Heart left ventricle (tissue), 16 donors: ENCODE measurements at regions not wholly inside any gene's neighbourhood (a gene's known extent, or its start where the extent isn't known, plus 50 kb on each side); places are given as distances from the start of the nearest gene placed in this dataset.

Experiments used
- ATAC-seq, 4 donors: fragments of 200-7000 bp; cut with Tn5 transposase; one replicate each; pipeline ENCODE4 v1.9.1; 2020 to 2022; ENCODE audit warnings: moderate library complexity in 4 of 4, mild to moderate bottlenecking in 3 of 4, moderate number of reproducible peaks in 1 of 4
- DNase-seq, 5 donors: peaks; one replicate each; pipeline ENCODE4 v3.0.0-alpha.2; 2020
- H3K27ac ChIP-seq, 12 donors: fragments of 200-600 bp; sonication (generic) in 4 of 12; one replicate each; pipeline versions ENCODE4 v1.5.0 to v1.8.0; 2016 to 2022; ENCODE audit warnings: mild to moderate bottlenecking in 2 of 12
- H3K27me3 ChIP-seq, 9 donors: fragments of 200-600 bp; sonication (generic) in 2 of 9; one replicate each; pipeline versions ENCODE4 v1.5.1 to v1.8.0; 2016 to 2022; ENCODE audit warnings: mild to moderate bottlenecking in 3 of 9
- H3K36me3 ChIP-seq, 9 donors: fragments of 200-600 bp; sonication (generic) in 2 of 9; one replicate each; pipeline versions ENCODE4 v1.5.0 to v1.8.0; 2018 to 2022; ENCODE audit warnings: mild to moderate bottlenecking in 2 of 9
- H3K4me1 ChIP-seq, 12 donors: fragments of 200-600 bp; sonication (generic) in 4 of 12; one replicate each; pipeline versions ENCODE4 v1.5.0 to v1.8.0; 2016 to 2022; ENCODE audit warnings: mild to moderate bottlenecking in 3 of 12
- H3K4me3 ChIP-seq, 12 donors: fragments of 200-600 bp; sonication (generic) in 4 of 12; one replicate each; pipeline versions ENCODE4 v1.5.0 to v1.8.0; 2017 to 2022; ENCODE audit warnings: mild to moderate bottlenecking in 9 of 12, moderate library complexity in 4 of 12
- H3K9me3 ChIP-seq, 12 donors: fragments of 200-600 bp; sonication (generic) in 4 of 12; one replicate each; pipeline versions ENCODE4 v1.5.0 to v1.8.0; 2016 to 2022; ENCODE audit warnings: mild to moderate bottlenecking in 1 of 12
- CTCF ChIP-seq, 12 donors: fragments of 200-600 bp; sonication (generic) in 4 of 12; IDR thresholded peaks; one replicate each; pipeline versions ENCODE4 v1.5.0 to v1.8.0; 2018 to 2022; ENCODE audit warnings: antibody characterized with exemption in 12 of 12, mild to moderate bottlenecking in 5 of 12
- POLR2A ChIP-seq, 2 donors: fragments of 450-650 bp; IDR thresholded peaks; one replicate each; pipeline ENCODE4 v1.6.1; 2017; ENCODE audit warnings: antibody characterized with exemption in 2 of 2, mild to moderate bottlenecking in 2 of 2, moderate library complexity in 2 of 2
- WGBS, 4 donors: extraction: QIAGEN DNeasy Blood & Tissue Kit in 2 of 4; methylation state at CpG; one replicate each; pipeline versions ENCODE4 v1.1.5 to v1.1.7; 2013 to 2018; 5-methylcytosine and 5-hydroxymethylcytosine counted together
- intact Hi-C, 10 donors: fragments of 100-400 bp; cut with DNase I; formaldehyde crosslinking; loops; one replicate each; pipeline versions ENCODE4 v1.11.1 to v1.14.2; 2022
- donor health status: ischemic (EF 13 %, LVEDD 7.1; RV severe dilation, severe dysfunction).
- donor health status: healthy with polysubstance abuse.
- donor health status: DM: no; HTN: yes; CAD: no.
- donor health status: DM: no; HTN: no; CAD: no.
- donor health status: ischemic (EF 25% LVEDD 6.9; RV normal size, moderate dysfunction).
- donor health status: ischemic (EF 25% LVEDD 5.7; RV mildly dilated, moderate dysfunction).
- donor health status: healthy.
- donor health status: DM: yes; HTN: yes; CAD: no.
- donor health status: ischemic (EF 35%, LVEDD 5.7; RV mildly dilated, moderate dysfunction).
- donor health status: nonischemic (EF 11% LVEDD 7.7; RV severe dilation, severe dysfunction).
- donor health status: DM: yes; HTN: yes; CAD: no.
- donor health status: PGD.
- donor health status: ischemic (EF 29% LVEDD 5.4; RV normal size, mild dysfunction).
- donor health status: nonischemic (EF 23%, LVEDD 6.1; RV moderate dilation, normal function).

DNA sequence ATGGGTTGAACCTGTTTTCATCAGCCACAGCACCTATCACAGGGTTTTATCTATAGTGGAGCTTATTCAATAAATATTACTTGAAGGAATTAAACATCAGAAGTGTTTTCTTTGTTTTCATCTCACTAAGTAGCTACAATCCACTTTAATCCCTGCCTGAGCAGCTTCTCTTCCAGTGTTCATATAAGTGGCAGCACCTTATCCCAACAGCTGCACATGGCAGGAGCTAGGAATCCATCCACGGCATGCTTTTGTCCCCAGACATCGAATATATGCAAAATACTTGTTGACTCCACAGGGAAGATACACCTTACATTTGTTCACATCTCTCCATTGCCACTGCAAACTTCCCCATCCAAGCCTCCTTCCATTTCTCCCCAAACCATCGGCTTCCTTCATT, 549.8 kb upstream of the FAM241A start:
- ATAC-seq (no peak), DNase-seq (no peak)
- no peak for TF ChIP-seq POLR2A (IDR thresholded peaks at IDR 0.05)
- TF ChIP-seq CTCF (IDR thresholded peaks at IDR 0.05) = no peak
- intact Hi-C loops = no loop called here
- Histone ChIP-seq H3K27me3 (no peaks in the 10 kb centered on the region), H3K4me1 (no peaks in the 10 kb centered on the region), H3K36me3 (no peaks in the 10 kb centered on the region), H3K27ac (no peak overlapping the region), H3K9me3 (no peaks in the 10 kb centered on the region), H3K4me3 (no peak overlapping the region)
- WGBS, 4 donors = 89 to 93% (median 90%) methylated on average over 3 of the region's 3 CpGs

- intact Hi-C loops = no loop called here
- H3K36me3 ChIP-seq = no peaks in the 10 kb centered on the region
- no peaks in the 10 kb centered on the region for H3K27me3 ChIP-seq
- DNase-seq = no peak
- H3K9me3 ChIP-seq = no peaks in the 10 kb centered on the region
- no peaks in the 10 kb centered on the region for H3K4me1 ChIP-seq
- H3K27ac ChIP-seq = no peak overlapping the region
- WGBS, 4 donors = 85 to 90% (median 87%) methylated on average over 4 of the region's 4 CpGs
- ATAC-seq = no peak
- no peak for TF ChIP-seq POLR2A (IDR thresholded peaks at IDR 0.05)
- no peak for TF ChIP-seq CTCF (IDR thresholded peaks at IDR 0.05)
- no peak overlapping the region for H3K4me3 ChIP-seq
Observed at GRCh38 chr4:111596491-111596890, 548.8 kb upstream of the FAM241A start.

- Histone ChIP-seq H3K27ac (no peak overlapping the region), H3K4me3 (no peak overlapping the region), H3K36me3 (no peaks in the 10 kb centered on the region), H3K4me1 (no peaks in the 10 kb centered on the region), H3K9me3 (no peaks in the 10 kb centered on the region), H3K27me3 (no peaks in the 10 kb centered on the region)
- DNase-seq (no peak), ATAC-seq (no peak)
- no peak for TF ChIP-seq POLR2A (IDR thresholded peaks at IDR 0.05)
- no peak for TF ChIP-seq CTCF (IDR thresholded peaks at IDR 0.05)
- intact Hi-C loops = no loop called here
- 56 to 62% (median 59%) methylated on average over 3 of the region's 3 CpGs for WGBS, 4 donors
Observed at GRCh38 chr4:111601671-111602070, 543.6 kb upstream of the FAM241A start.

DNA sequence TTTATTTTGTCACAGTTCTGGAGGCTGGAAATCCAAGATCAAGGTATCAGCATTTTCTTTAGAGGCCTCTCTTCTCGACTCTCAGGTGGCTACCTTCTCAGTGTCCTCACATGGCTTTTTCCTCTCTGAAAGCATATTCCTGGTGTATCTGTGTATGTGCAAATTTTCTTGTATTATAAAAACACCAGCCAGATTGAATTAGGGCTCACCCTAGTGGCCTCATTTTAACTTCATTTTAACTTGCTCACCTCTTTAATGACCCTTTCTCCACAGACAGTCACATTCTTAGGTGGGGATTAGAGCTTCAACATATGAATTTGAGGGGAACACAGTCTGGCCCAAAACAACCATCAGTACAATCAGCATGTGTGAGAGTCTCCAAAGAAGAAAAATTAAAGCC, 542.4 kb upstream of the FAM241A start:
- TF ChIP-seq CTCF (IDR thresholded peaks at IDR 0.05) = no peak
- TF ChIP-seq POLR2A (IDR thresholded peaks at IDR 0.05) = no peak
- no peaks in the 10 kb centered on the region for H3K27me3 ChIP-seq
- H3K9me3 ChIP-seq = no peaks in the 10 kb centered on the region
- DNase-seq (no peak), ATAC-seq (no peak)
- no peaks in the 10 kb centered on the region for H3K36me3 ChIP-seq
- H3K4me3 ChIP-seq = no peak overlapping the region
- 50 to 57% (median 52%) methylated on average over 1 of the region's 1 CpG for WGBS, 4 donors
- intact Hi-C loops = no loop called here
- H3K4me1 ChIP-seq = no peaks in the 10 kb centered on the region
- H3K27ac ChIP-seq = no peak overlapping the region
